GM21515 (cell line): ENCODE measurements at regions not wholly inside any gene's neighbourhood (a gene's known extent, or its start where the extent isn't known, plus 50 kb on each side); places are given as distances from the start of the nearest gene placed in this dataset.
"Not testable (repeated sequence)": the region's sequence is repeated elsewhere in the genome, so short reads cannot be mapped to it uniquely, and the experiment has no call there.

ENCODE experiments used
- ATAC-seq: cut with Tn5 transposase; IDR thresholded peaks from one replicate; pipeline ENCODE4 v1.9.1; 2021; ENCODE audit not compliant: unreplicated experiment

DNA sequence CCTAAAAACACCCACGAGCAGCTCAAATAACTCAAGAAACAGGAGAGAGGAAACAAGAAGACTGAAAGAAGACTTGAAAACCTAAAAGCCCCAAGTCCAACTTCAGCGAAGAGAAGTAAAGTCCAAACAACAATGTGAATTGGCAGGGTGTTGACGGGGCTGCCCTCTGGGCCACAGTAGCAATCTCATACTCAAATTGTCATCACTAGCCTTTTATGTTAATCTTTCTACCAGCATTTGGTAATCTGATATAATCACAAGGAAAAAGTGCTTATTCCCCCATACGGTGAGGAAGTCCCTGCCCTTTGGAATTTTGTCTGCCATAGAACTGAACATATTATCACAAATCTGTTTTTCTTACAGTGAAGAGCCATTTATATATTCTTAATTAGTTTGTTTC lies 51.5 kb upstream of the IFNE start:
- no peak for ATAC-seq

DNA sequence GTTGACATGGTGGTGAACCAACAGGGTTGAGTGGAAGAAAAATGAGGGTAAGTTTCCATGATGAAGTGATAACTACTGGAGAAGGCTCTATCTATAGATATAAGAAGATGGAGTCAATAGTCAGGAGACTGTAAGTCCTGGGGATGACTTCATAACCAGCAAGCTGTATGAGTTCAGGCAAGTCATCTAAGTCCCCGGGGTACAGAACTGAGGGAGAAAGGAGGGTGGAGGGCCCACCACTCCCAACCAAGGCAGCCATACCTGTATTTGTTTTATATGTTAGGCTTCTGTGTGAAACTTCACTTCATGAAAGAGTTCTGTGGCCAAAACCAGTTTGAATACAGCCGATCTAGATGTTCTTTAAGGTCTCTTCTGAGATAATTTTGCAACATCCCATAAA lies 53.3 kb upstream of the IFNE start:
- ATAC-seq, result no peak

DNA sequence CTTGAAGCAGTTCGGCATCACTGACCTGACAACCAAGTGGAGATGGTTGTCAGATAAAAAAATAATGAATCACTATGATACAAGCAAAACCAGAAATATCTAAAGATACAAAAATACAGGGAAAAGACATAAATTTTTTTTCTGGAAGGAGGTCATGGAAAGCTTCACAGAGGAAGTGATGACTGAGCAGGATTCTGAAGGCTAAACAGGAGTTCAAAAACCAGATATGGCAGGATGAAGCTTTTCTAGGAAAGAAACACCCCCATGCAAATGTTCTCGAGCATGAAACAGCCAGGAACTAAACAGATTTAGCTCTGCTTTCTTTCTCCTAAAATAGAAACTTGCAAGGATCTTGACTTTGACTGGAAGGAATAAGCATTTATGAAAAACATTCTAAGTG lies 60.7 kb upstream of the IFNE start:
- no peak for ATAC-seq

DNA sequence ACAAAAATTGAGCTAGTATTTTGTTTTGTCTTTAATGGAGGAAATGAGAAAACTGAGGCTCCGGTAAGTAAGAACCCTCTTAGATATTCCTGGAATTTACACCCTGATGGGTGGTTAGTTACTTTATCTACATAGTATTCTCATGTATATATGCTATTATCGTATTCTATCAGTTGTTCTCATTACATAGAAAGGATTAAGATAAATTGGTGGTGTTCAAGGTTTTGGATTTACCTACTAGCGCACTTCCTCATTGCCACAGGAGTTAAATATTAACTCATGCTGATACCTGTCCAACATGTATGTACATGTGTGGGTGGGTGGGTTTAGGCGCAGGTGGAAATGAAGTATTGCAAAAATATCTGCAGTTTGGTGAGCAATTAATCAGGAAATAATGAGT lies 61.1 kb upstream of the IFNE start:
- no peak for ATAC-seq

DNA sequence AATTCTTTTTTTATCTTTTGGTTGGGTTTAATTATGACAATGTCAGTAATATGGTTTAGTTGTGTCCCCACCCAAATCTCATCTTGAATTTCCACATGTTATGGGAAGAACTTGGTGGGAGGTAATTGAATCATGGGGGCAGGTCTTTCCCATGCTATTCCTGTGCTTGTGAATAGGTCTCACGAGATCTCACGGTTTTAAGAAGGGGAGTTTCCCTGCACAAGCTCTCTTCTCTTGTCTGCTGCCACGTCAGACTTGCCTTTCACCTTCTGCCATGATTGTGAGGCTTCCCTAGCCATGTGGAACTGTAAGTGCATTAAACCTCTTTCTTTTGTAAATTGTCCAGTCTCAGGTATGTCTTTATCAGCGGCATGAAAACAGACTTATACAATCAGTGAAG lies 61.7 kb upstream of the IFNE start:
- not testable (repeated sequence) for ATAC-seq

DNA sequence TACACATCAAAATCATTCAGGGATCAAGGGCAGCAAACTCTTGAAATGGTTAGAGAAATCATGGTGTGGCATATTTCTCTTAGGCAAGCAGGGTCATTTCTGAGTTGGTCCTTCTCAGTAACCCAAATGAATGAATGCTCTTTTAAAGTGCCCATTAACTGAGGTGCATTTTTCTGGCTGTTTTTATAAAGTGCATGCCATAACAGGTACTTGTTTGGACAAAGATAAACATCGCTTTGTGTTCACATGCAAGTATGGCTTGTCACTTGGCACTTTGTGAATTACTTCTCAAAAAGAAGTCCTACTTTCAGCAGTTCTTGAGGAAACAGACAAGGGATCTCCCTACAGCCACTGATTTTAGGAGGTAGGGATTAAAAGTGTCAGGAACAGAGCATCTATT lies 64.8 kb upstream of the IFNE start:
- ATAC-seq, result no peak

DNA sequence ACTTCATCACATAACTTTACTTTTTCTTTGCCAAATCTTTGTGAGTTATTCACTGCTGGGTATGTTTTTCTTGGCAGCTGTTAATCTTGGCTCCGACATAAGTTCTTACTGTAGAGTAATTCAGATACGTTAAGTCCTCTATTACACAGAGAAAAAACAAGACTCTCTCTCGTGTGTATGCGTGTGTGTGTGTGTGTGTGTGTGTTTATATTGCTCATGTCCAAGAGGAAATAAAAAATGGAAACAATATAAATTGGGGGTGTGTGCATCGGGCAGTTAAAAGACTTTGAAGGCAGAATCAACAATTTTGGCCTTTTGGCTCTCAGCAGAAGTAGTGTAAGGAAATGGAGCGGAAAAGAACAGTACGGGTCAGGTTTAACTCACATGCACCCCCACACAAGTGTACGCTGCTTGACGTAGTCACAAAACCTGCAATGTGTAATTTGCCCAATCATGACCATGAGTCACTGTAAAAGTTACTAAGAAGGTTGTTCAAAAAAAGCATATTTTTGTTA lies 67.2 kb upstream of the IFNE start:
- ATAC-seq, result no peak

DNA sequence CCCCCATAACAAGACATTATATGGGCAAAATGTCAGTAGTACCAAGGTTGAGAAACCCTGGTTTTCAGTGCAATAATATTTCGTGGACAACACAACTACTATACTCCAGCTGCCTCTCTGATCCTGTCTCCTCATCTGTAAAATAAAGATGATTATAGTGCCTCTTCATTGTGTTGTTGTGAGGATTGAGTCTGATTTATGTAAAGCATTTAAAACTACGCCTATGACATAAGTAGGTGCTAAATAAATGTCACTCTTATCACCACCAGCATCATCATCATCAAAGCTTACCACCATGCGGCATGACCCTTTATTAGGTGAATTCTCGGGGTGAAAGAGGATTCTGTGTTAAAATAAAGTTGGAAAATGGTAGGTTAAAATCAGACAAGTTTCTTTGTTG lies 67.8 kb upstream of the IFNE start:
- no peak for ATAC-seq

DNA sequence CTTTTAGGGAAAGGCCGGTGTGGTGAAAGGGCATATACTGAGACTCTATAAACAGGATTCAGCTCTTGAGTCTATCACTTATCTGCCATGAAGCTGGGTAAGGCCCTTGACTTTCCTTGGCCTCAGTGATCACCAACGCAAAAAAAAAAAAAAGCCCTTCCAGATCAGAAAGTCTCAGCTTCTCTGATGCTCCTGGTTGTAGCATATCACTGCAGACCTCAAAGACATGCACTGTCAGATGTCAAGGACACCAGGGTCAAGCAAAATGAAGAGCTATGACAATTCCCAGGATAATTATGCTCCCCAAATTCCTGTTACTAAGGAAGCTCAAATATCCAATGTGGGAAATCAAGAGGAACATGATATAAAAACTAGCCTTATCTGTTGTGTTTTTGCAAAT lies 68.3 kb upstream of the IFNE start:
- no peak for ATAC-seq

DNA sequence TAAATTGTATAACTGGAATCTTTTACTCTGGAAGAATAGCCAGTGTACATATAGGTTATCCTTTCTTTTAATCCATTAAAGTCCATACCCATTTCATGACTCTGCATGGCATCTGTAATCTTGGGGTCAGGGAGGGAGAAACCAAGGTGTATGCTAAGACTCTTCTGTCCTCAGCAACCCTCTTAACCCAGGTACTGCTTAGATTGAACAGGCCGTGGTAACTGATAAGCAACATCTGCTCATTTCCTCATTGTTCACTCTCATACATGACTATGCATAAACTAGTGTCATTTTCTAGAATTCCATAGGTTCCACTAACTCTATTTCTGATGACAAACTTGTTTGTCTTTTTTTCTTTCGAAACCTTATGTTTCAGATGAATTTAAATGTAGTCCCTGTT lies 69.3 kb upstream of the IFNE start:
- no peak for ATAC-seq

DNA sequence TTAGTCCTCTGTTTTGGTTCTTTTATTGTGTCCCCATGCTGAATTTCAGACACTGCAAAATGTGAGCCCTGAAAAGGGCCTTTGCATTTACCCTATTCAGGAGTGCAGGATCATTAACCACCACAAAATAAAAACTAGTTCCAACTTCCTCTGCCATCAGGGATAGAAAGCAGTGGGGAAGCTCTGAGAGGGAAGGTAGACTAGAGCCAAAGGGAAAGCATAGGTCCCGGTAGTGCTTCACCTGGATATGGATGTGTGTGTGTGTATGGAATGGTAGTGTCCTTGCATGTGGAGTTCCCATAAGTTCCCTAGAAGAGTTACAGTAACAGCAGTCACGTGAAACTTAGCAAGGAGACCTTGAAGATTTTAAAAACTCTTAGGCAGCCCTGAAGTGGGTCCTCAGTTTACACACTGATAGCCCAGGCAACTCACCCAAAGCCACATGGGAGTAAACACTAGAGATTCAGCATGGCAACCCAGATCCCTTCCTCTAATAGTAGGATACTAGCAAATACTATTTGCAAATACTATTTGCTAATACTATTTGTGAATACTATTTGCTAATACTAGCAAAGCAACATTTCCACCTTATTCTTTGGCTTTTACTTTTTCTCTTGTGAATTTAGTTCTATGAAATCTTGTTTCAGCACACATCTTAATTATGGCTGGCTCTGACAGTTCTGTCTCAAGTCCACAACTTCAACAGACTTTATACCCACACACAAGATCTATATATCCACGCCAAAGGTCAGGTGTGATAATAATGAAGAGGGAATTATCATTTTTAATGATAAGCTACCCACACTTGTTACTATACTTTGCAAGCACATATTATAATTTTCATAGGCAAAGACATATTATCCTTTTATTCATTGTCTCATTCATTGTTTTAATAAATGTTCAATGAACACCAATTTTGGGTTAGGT lies 70.4 kb upstream of the IFNE start:
- no peak for ATAC-seq

DNA sequence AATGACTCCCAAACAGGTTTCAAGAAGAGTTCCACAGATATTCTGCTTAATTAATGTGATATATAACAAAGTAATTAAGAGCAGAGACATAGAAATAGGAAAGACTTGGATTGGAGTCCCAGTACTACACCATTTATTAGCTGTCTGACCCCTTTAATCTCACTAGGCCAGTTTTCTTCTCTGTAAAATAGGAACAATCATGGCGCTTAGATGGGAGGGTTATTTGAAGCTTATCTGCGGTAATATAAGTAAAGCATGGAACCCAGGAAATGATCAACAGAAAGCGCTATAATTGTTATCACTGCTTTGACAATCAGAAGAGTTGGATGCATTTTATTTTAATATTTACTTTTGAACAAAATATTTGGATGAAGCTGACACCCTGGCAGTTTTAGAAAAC lies 71.3 kb upstream of the IFNE start:
- ATAC-seq, result no peak

DNA sequence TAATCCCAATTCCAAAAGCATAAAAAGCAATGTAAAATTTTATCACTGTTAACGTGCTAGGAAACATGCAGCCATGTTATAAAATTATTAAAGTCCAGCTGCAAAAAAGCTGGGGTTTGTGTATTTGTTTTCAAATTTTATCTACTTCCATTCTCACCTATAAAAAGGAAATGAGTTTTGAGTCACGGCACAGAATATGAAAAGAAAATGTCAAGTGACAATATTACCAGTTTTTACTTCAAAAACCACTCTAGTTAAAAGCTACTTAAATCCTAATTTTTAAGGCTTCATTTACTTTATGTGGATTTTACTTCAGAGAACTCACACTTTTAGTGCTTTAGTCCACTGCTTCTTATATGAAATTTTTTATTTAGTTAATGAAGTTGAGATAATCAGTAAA lies 72.7 kb upstream of the IFNE start:
- no peak for ATAC-seq

DNA sequence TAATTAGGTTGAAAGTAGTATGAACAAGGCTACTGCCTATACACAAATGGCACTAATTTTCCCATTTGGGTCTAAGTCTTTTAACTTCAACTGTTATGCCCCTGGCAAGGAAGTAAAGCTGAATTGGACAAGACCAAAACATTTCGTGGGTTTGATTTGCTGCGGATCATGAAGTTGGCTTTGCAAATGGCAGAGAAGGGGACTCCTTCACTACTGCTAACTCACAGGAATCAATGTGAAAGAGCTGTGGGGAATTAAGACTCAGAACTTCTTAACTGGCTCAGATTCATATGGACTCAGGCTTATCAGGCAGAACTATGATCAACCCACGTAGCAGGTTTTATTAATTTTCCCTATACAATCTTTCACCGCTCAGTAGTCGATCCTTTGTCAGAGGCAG lies 73.8 kb upstream of the IFNE start:
- ATAC-seq, result no peak

DNA sequence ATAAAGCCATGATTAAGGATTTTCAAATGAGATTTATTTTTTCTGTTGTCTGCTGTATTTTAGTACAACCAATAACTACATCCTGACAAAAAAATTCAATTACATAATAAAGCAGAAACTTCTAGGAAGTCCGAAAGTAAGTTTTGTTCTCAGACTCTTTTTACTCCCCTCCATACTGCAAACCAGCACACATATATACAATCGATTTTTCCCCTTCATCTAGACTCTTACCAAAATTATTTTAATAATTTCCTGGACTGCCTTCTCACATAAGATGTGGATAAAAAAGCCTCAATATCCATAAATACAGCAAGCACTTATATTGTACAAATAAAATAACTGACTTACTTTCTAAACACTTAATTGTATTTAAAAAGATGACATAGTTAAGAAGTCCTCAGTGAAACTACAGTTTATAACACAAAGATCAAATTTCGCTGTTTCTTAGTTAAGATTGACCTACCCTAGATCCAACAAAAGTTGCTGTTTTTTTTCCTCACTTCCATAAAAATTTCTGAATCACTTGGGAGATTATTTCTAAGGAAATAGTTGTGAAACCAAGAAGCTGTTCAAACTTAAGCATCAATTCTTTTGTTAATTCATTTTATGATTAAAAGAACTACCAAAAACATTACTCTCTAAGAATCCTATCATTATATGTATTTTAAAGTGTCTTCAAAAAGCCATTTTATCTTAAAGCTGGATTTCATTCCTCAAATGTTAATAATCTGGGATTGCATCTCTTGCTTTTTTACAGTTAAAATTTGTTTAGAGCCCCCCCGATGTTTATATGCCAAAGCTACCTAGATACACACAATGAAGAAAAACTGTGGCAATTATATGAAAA lies 74.7 kb upstream of the IFNE start:
- ATAC-seq, result no peak

DNA sequence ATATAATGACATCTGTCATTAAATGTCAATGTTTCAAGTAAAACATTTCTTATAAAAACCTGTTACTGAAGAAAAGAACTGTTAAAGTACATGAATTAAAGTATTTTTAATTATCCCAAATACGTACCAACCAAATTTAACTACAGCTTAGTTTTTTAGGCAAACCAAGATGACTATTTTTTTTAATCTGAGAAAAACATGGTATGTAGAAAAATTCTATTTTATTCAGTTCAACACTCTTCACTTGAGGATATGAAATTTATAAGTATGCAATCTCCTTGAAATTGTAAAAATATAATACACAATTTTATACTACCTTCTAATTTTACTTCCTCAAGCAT lies 75.3 kb upstream of the IFNE start:
- ATAC-seq, result no peak

DNA sequence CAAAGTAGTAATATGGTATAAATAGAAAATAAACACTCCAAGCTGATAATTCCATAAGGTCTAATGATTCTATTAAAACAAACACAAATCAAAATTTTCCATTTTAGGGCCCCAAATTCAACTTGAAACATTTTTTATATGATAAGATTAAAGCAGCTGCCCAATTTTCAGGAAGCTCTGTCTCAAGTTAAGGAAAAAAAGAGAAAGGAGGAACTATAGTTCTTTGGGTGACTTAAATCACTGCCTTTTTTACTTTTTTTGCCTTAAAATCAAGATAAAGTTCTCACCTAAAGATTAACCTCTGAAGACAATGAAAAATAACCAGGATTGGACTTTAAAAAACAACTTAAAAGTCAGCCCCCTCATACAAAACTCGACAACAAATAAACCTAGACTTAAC lies 76.0 kb upstream of the IFNE start:
- ATAC-seq, result no peak

DNA sequence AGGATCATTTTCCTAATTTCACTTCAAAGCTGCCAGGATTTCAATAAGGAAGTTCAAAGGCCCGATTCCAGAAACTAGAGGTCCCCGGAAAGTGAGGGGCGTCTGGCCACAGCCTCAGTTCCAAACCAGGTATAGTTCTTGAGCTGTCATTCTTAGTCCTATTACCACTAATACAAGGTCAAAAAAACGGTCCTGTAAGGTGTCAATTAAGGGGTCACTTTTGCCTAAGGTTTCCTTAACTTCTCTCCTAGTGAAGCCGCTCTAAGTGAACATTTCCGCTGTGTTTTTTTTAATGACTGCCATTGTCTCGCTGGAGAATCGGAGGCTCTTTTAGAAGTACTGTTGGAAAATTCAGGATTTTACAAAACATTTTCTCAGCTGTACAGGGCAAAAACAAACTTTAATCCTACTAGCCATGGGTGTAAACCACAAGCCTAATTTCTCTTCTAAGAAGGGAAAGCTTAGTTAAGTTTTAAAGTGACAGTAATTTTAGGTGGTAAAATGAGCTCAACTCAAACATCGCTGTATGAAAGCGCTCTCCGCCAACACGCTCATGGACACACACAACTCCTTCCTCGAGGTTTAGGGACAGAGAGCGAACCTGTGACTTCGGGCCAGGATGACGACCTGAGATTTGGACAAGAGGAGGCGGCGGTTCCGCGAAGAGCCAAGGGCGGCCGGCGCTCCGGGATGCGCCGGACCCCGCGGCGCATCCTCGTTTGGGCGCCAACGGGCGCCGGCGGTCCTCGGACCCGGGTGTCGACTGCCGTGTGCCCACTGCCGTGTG lies 76.7 kb upstream of the IFNE start:
- peak; percentile 14 for ATAC-seq

DNA sequence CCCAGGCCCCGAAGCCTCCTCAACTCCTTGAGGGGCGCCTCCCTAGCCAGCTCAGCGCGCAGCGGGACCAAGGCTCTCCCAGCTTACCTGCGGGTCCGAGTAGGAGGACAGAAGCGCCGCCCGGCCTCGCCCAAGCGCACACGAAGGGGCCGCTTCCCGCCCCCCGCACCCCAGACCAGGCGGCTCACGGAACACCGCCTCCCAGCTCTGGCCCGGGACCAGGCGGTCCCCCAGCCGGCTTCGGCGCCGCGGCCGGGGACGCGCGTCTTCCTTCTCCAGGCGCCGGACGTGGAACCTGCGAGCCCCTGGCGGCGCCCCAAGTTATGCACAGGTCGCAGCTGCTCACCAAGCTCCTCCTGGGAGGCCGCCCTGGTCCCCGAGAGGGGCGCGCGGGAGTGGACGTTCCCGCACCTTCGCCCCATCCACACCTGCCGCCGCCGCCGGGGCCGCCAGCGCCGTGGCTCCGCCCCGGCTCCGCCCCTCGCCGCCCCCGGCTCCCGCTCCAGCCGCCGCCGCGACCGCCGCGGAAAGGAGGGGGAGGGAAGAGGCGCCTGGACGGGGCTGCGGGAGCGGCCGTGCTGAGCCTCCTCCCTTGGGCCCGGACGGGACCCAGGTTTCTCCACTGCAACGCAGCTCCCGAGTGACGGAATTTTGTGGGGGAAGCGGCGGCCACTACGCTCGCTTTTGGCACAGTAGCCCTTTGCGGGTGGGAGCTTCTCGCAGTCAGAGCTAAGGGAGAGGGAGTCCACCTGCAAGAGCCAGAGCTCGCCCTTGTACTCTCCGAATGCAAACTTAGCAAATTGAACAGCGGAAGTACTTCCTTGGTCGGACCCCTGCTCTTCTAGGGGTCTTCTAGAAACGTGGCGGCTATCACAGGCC lies 77.5 kb upstream of the IFNE start:
- ATAC-seq, result peak; percentile 58

DNA sequence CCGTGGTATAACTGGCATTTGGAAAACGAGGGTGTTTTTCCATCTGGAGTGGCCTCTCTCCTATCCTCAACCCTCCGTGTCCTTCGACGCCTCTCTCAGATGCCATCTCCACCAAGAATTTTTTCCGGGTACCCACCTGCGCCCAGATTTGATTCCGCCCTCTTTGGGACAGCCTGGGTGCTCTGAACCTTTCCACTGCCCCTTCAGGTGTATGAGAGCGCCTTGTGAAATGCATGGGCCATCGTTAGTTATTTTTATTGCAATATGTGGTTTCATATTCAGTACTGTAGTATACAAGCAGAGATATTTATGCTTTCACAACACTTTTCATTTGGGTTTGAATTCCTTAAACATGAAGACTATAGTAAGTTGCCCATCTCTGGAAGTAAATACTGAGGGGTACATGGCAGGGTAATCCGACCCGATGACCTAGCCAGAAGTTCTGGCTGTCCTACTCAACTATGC lies 78.2 kb upstream of the IFNE start:
- no peak for ATAC-seq
